Testis (tissue), 2 donors: ENCODE measurements at regions not wholly inside any gene's neighbourhood (a gene's known extent, or its start where the extent isn't known, plus 50 kb on each side); places are given as distances from the start of the nearest gene placed in this dataset.
A peak's percentile ranks its signal among the peaks of the same experiment; 100 is the strongest.

Experiments used
- DNase-seq: peaks from one replicate; pipeline ENCODE4 v3.0.0-alpha.2; 2019
- H3K27ac ChIP-seq, 2 donors: fragments of 200-600 bp; sonication (generic); one replicate each; pipeline ENCODE4 v1.5.1; 2019
- H3K27me3 ChIP-seq: fragments of 200-600 bp; sonication (generic); one replicate; pipeline ENCODE4 v1.5.1; 2019
- H3K36me3 ChIP-seq: fragments of 200-600 bp; sonication (generic); one replicate; pipeline ENCODE4 v1.5.1; 2017; ENCODE audit warnings: low read depth; ENCODE audit errors: missing control alignments
- H3K4me1 ChIP-seq: fragments of 200-600 bp; sonication (generic); one replicate; pipeline ENCODE4 v1.5.1; 2019
- H3K4me3 ChIP-seq, 2 donors: fragments of 200-600 bp; sonication (generic); one replicate each; pipeline ENCODE4 v1.5.1; 2017 to 2019
- H3K9me3 ChIP-seq: fragments of 200-600 bp; sonication (generic); one replicate; pipeline ENCODE4 v1.5.1; 2017
- CTCF ChIP-seq, 3 experiments: fragments of 450-650 bp in 2 of 3; fragments of 200-600 bp in 1 of 3; sonication (generic) in 1 of 3; IDR thresholded peaks; one replicate each; pipeline ENCODE4 v1.5.1; 2016 to 2019; ENCODE audit warnings: antibody characterized with exemption in 3 of 3, mild to moderate bottlenecking in 2 of 3, moderate library complexity in 1 of 3
- POLR2A ChIP-seq: fragments of 450-650 bp; IDR thresholded peaks from one replicate; pipeline ENCODE4 v1.6.1; 2017; ENCODE audit warnings: antibody characterized with exemption, mild to moderate bottlenecking, moderate library complexity
- WGBS, 2 donors: methylation state at CpG; one replicate each; pipeline ENCODE4 v1.1.5; 2018; 5-methylcytosine and 5-hydroxymethylcytosine counted together
- intact Hi-C: fragments of 100-400 bp; cut with DNase I; formaldehyde crosslinking; loops from one replicate; pipeline ENCODE4 v1.15.1; 2023; ENCODE audit warnings: low total_unique reads

GRCh38 chr4:112847781-112848180, 201.7 kb upstream of the ANK2 start:
- no peak overlapping the region for H3K4me3 ChIP-seq
- TF ChIP-seq CTCF (IDR thresholded peaks at IDR 0.05) (no peak), POLR2A (no peak)
- H3K36me3 ChIP-seq = no peaks in the 10 kb centered on the region
- no peak overlapping the region for H3K27ac ChIP-seq
- no peak for DNase-seq
- 95 to 98% methylated on average over 4 of the region's 4 CpGs for WGBS, 2 donors
- H3K4me1 ChIP-seq = no peaks in the 10 kb centered on the region
- no peaks in the 10 kb centered on the region for H3K9me3 ChIP-seq
- intact Hi-C loops = no loop called here
- H3K27me3 ChIP-seq = no peaks in the 10 kb centered on the region

GRCh38 chr4:112848911-112849310, 200.5 kb upstream of the ANK2 start:
- TF ChIP-seq CTCF (IDR thresholded peaks at IDR 0.05) (no peak), POLR2A (no peak)
- no peak overlapping the region for H3K27ac ChIP-seq
- H3K9me3 ChIP-seq = no peaks in the 10 kb centered on the region
- no peaks in the 10 kb centered on the region for H3K4me1 ChIP-seq
- intact Hi-C loops = no loop called here
- no peaks in the 10 kb centered on the region for H3K36me3 ChIP-seq
- H3K4me3 ChIP-seq = no peak overlapping the region
- no peak for DNase-seq
- no peaks in the 10 kb centered on the region for H3K27me3 ChIP-seq

DNA sequence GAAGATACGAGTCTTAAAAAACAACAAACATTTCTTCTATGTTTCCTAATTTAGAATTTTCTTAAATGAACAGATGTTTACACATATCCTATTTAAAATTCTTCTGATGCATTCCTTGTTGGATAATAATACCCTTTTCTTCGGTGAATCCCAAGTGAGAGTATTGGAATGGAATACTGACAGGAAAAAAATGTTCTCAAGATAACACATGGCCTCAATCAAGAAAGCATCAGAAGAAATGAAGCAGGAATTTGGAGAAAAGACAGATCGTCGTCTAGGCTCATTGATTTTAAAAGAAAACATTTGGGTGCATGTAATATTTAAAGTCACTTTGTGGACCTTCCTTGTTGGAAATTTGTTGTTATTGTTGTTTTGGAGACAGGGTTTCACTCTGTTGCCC, 196.9 kb upstream of the ANK2 start:
- TF ChIP-seq POLR2A = no peak
- no peak for TF ChIP-seq CTCF (IDR thresholded peaks at IDR 0.05)
- Histone ChIP-seq H3K36me3 (no peaks in the 10 kb centered on the region), H3K27me3 (no peaks in the 10 kb centered on the region), H3K9me3 (no peaks in the 10 kb centered on the region), H3K27ac (no peak overlapping the region), H3K4me1 (no peaks in the 10 kb centered on the region), H3K4me3 (no peak overlapping the region)
- WGBS, 2 donors = 54 to 59% methylated on average over 4 of the region's 4 CpGs
- DNase-seq = no peak
- intact Hi-C loops = no loop called here

- intact Hi-C loops = no loop called here
- H3K4me3 ChIP-seq = no peak overlapping the region
- H3K27me3 ChIP-seq = no peaks in the 10 kb centered on the region
- H3K27ac ChIP-seq = no peak overlapping the region
- TF ChIP-seq POLR2A (no peak), CTCF (IDR thresholded peaks at IDR 0.05) (peak in 1 of 3 experiments; percentile 28)
- H3K4me1 ChIP-seq = no peaks in the 10 kb centered on the region
- H3K36me3 ChIP-seq = no peaks in the 10 kb centered on the region
- 63 to 66% methylated on average over 3 of the region's 3 CpGs for WGBS, 2 donors
- DNase-seq = no peak
- H3K9me3 ChIP-seq = no peaks in the 10 kb centered on the region
Observed at GRCh38 chr4:112853662-112854256, 195.7 kb upstream of the ANK2 start.

DNA sequence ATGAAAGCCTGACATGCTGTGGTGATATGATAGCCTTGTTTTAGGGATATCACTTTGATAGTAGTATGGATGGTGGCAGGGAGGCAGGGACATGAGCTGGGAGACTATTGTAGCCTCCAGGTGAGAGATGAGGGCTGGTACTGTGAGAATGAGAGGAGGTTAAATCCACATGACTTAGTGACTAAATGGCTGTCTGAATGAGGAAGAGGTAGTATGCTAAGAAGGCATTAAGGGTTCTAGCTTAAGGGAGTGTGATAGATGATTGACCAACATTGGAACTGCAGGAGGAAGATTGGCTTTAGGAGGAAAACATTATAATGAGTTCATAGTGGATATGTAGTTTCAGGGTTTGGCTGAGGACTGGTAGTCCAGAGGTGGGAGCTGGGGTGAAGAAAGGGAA, 195.0 kb upstream of the ANK2 start:
- TF ChIP-seq POLR2A (no peak), CTCF (IDR thresholded peaks at IDR 0.05) (no peak)
- Histone ChIP-seq H3K4me1 (no peaks in the 10 kb centered on the region), H3K27me3 (no peaks in the 10 kb centered on the region), H3K9me3 (no peaks in the 10 kb centered on the region), H3K4me3 (no peak overlapping the region), H3K27ac (no peak overlapping the region), H3K36me3 (no peaks in the 10 kb centered on the region)
- no peak for DNase-seq
- intact Hi-C loops = no loop called here
